ENCODE measurements at regions not wholly inside any gene's neighbourhood (a gene's known extent, or its start where the extent isn't known, plus 50 kb on each side); places are given as distances from the start of the nearest gene placed in this dataset.
"Not testable (repeated sequence)": the region's sequence is repeated elsewhere in the genome, so short reads cannot be mapped to it uniquely, and the experiment has no call there.

- no peak for DNase-seq (ENCODE audit: low read depth in 1 of 2, low spot score in 1 of 2)
- TF ChIP-seq CTCF (IDR thresholded peaks at IDR 0.05; ENCODE audit: low read depth, low read length) = no peak
- no peaks in the 10 kb centered on the region for H3K27me3 ChIP-seq
- no peak overlapping the region for H3K4me3 ChIP-seq
- peaks cover 13% of the 10 kb centered on the region for H3K4me1 ChIP-seq (ENCODE audit: low read depth)
- no peaks in the 10 kb centered on the region for H3K36me3 ChIP-seq
- no peaks in the 10 kb centered on the region for H3K9me3 ChIP-seq (ENCODE audit: low read depth)
- H3K27ac ChIP-seq = no peak overlapping the region
These were observed 61.9 kb upstream of the MBOAT1 start for GRCh38 chr6:20274137-20274536.

GRCh38 chr6:20275837-20276236 is 63.6 kb upstream of the MBOAT1 start:
- not testable (repeated sequence) for DNase-seq (ENCODE audit: low read depth in 1 of 2, low spot score in 1 of 2); H3K36me3 ChIP-seq; H3K4me3 ChIP-seq; H3K9me3 ChIP-seq (ENCODE audit: low read depth); H3K27ac ChIP-seq; H3K27me3 ChIP-seq
- H3K4me1 ChIP-seq (ENCODE audit: low read depth) = peaks cover 13% of the 10 kb centered on the region

GRCh38 chr6:20277724-20278123 is 65.5 kb upstream of the MBOAT1 start:
- H3K27ac ChIP-seq; H3K4me1 ChIP-seq (ENCODE audit: low read depth); H3K4me3 ChIP-seq; DNase-seq (ENCODE audit: low read depth in 1 of 2, low spot score in 1 of 2); H3K36me3 ChIP-seq; H3K9me3 ChIP-seq (ENCODE audit: low read depth); H3K27me3 ChIP-seq: not testable (repeated sequence)

GRCh38 chr6:20279051-20279450 is 66.8 kb upstream of the MBOAT1 start:
- Histone ChIP-seq H3K4me1 (ENCODE audit: low read depth) (no peaks in the 10 kb centered on the region), H3K27ac (no peak overlapping the region), H3K9me3 (ENCODE audit: low read depth) (no peaks in the 10 kb centered on the region), H3K27me3 (no peaks in the 10 kb centered on the region), H3K36me3 (no peaks in the 10 kb centered on the region), H3K4me3 (no peak overlapping the region)
- no peak for DNase-seq (ENCODE audit: low read depth in 1 of 2, low spot score in 1 of 2)
- TF ChIP-seq CTCF (IDR thresholded peaks at IDR 0.05; ENCODE audit: low read depth, low read length) = no peak

GRCh38 chr6:20279608-20280287 is 67.5 kb upstream of the MBOAT1 start:
- no peaks in the 10 kb centered on the region for H3K36me3 ChIP-seq
- DNase-seq (ENCODE audit: low read depth in 1 of 2, low spot score in 1 of 2) = no peak
- no peak overlapping the region for H3K27ac ChIP-seq
- no peaks in the 10 kb centered on the region for H3K4me1 ChIP-seq (ENCODE audit: low read depth)
- TF ChIP-seq CTCF (IDR thresholded peaks at IDR 0.05; ENCODE audit: low read depth, low read length) = no peak
- no peaks in the 10 kb centered on the region for H3K9me3 ChIP-seq (ENCODE audit: low read depth)
- H3K4me3 ChIP-seq = no peak overlapping the region
- no peaks in the 10 kb centered on the region for H3K27me3 ChIP-seq

- Histone ChIP-seq H3K27ac (no peak overlapping the region), H3K4me3 (no peak overlapping the region), H3K36me3 (no peaks in the 10 kb centered on the region), H3K27me3 (no peaks in the 10 kb centered on the region), H3K9me3 (ENCODE audit: low read depth) (no peaks in the 10 kb centered on the region), H3K4me1 (ENCODE audit: low read depth) (no peaks in the 10 kb centered on the region)
- DNase-seq (ENCODE audit: low read depth in 1 of 2, low spot score in 1 of 2) = no peak
- TF ChIP-seq CTCF (IDR thresholded peaks at IDR 0.05; ENCODE audit: low read depth, low read length) = no peak
These were observed 68.0 kb upstream of the MBOAT1 start for GRCh38 chr6:20280288-20280621.

- Histone ChIP-seq H3K27ac (no peak overlapping the region), H3K4me3 (no peak overlapping the region), H3K36me3 (no peaks in the 10 kb centered on the region), H3K4me1 (ENCODE audit: low read depth) (no peaks in the 10 kb centered on the region), H3K9me3 (ENCODE audit: low read depth) (no peaks in the 10 kb centered on the region), H3K27me3 (no peaks in the 10 kb centered on the region)
- no peak for TF ChIP-seq CTCF (IDR thresholded peaks at IDR 0.05; ENCODE audit: low read depth, low read length)
- no peak for DNase-seq (ENCODE audit: low read depth in 1 of 2, low spot score in 1 of 2)
These were observed 72.4 kb upstream of the MBOAT1 start for GRCh38 chr6:20284672-20285071.
